ENCODE measurements at regions not wholly inside any gene's neighbourhood (a gene's known extent, or its start where the extent isn't known, plus 50 kb on each side); places are given as distances from the start of the nearest gene placed in this dataset.
A peak's percentile ranks its signal among the peaks of the same experiment; 100 is the strongest.

- peaks cover 8% of the 10 kb centered on the region for H3K4me1 ChIP-seq (ENCODE audit: control insufficient read depth, insufficient read depth, low read length)
- ChIA-PET POLR2A (no interaction called here), CTCF (interaction anchor here (1.0 kb wide), 1 partner anchor 11 kb away, joined by 4 read pairs; no protein-coding TSS in a partner anchor)
- no peaks in the 10 kb centered on the region for H3K9me3 ChIP-seq (ENCODE audit: control insufficient read depth, insufficient read depth, low read depth, low read length)
- H3K27ac ChIP-seq (ENCODE audit: extremely low read depth, low read depth, low read length): no peak overlapping the region
- H3K36me3 ChIP-seq (ENCODE audit: control insufficient read depth in 2 of 2, insufficient read depth in 1 of 2, low read length in 2 of 2): no peaks in the 10 kb centered on the region
- TF ChIP-seq PRDM6 (tag by site-specific recombination; IDR thresholded peaks at IDR 0.05): no peak
- TF ChIP-seq ZNF747 (tag by site-specific recombination; IDR thresholded peaks at IDR 0.05): no peak
- TF ChIP-seq ZNF654 (tag by site-specific recombination; IDR thresholded peaks at IDR 0.05; ENCODE audit: low read depth): no peak
- TF ChIP-seq ZNF558 (tag by site-specific recombination; IDR thresholded peaks at IDR 0.05): no peak
- TF ChIP-seq ZNF133 (tag by site-specific recombination; IDR thresholded peaks at IDR 0.05): no peak
- no peak for TF ChIP-seq ZNF548 (tag by site-specific recombination; IDR thresholded peaks at IDR 0.05)
- TF ChIP-seq ZNF266 (tag by site-specific recombination; IDR thresholded peaks at IDR 0.05; ENCODE audit: low read depth): no peak
- TF ChIP-seq, protein P1, sequence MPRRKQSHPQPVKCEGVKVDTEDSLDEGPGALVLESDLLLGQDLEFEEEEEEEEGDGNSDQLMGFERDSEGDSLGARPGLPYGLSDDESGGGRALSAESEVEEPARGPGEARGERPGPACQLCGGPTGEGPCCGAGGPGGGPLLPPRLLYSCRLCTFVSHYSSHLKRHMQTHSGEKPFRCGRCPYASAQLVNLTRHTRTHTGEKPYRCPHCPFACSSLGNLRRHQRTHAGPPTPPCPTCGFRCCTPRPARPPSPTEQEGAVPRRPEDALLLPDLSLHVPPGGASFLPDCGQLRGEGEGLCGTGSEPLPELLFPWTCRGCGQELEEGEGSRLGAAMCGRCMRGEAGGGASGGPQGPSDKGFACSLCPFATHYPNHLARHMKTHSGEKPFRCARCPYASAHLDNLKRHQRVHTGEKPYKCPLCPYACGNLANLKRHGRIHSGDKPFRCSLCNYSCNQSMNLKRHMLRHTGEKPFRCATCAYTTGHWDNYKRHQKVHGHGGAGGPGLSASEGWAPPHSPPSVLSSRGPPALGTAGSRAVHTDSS (tag by site-specific recombination; IDR thresholded peaks at IDR 0.05): no peak
- no peak for TF ChIP-seq ZNF311 (tag by site-specific recombination; IDR thresholded peaks at IDR 0.05; ENCODE audit: borderline replicate concordance)
- TF ChIP-seq ZNF24 (tag by site-specific recombination; IDR thresholded peaks at IDR 0.05): no peak
- no peak for TF ChIP-seq ZNF280D (tag by site-specific recombination; IDR thresholded peaks at IDR 0.05)
- TF ChIP-seq ZNF629 (tag by site-specific recombination; IDR thresholded peaks at IDR 0.05): no peak
- no peak overlapping the region for H3K4me3 ChIP-seq (ENCODE audit: low read depth, low read length)
These were observed 488.0 kb upstream of the ZEB2 start for GRCh38 chr2:145007960-145008263.

- ChIA-PET CTCF (interaction anchor here (1.0 kb wide), 1 partner anchor 10 kb away, joined by 4 read pairs; no protein-coding TSS in a partner anchor), POLR2A (no interaction called here)
- no peaks in the 10 kb centered on the region for H3K36me3 ChIP-seq (ENCODE audit: control insufficient read depth in 2 of 2, insufficient read depth in 1 of 2, low read length in 2 of 2)
- no peak for TF ChIP-seq BCL11A (tag by site-specific recombination; IDR thresholded peaks at IDR 0.05; ENCODE audit: low read depth)
- TF ChIP-seq PRDM4 (tag by site-specific recombination; IDR thresholded peaks at IDR 0.05): 0 out of 2 replicates have a peak, but pooled peaks have one; percentile 14
- no peak for TF ChIP-seq ZNF324 (tag by site-specific recombination; IDR thresholded peaks at IDR 0.05)
- no peak for TF ChIP-seq WT1 (tag by site-specific recombination; IDR thresholded peaks at IDR 0.05)
- TF ChIP-seq SCRT2 (tag by site-specific recombination; IDR thresholded peaks at IDR 0.05): no peak
- no peak for TF ChIP-seq ZNF114 (tag by site-specific recombination; IDR thresholded peaks at IDR 0.05)
- H3K9me3 ChIP-seq (ENCODE audit: control insufficient read depth, insufficient read depth, low read depth, low read length): no peaks in the 10 kb centered on the region
- H3K4me1 ChIP-seq (ENCODE audit: control insufficient read depth, insufficient read depth, low read length): peaks cover 2% of the 10 kb centered on the region
- no peak overlapping the region for H3K4me3 ChIP-seq (ENCODE audit: low read depth, low read length)
- no peak overlapping the region for H3K27ac ChIP-seq (ENCODE audit: extremely low read depth, low read depth, low read length)
These were observed 487.4 kb upstream of the ZEB2 start for GRCh38 chr2:145007093-145007959.

All from HEK293 (cell line).